ENCODE measurements at regions not wholly inside any gene's neighbourhood (a gene's known extent, or its start where the extent isn't known, plus 50 kb on each side); places are given as distances from the start of the nearest gene placed in this dataset.
"Not testable (repeated sequence)": the region's sequence is repeated elsewhere in the genome, so short reads cannot be mapped to it uniquely, and the experiment has no call there.

DNA sequence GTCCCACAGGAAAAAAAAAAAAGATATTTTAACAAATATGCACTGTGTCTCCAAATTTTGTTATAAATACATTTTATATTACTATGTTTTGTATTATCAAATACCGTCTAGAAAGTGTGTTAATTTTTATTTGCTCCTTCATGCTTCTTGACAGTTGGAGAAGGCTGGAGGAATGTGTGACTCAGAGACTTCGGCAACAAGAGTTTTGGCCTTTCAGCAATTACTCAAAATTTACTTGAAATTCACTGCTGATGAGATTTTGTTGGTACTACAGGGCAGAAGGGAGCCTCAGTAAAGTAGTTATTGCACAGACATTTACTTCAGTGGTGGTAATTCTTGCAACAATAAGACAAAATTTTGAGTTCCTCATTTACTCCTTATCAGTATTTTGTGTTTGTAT lies 2164.0 kb downstream of the PCDH7 start:
- DNase-seq = no peak

DNA sequence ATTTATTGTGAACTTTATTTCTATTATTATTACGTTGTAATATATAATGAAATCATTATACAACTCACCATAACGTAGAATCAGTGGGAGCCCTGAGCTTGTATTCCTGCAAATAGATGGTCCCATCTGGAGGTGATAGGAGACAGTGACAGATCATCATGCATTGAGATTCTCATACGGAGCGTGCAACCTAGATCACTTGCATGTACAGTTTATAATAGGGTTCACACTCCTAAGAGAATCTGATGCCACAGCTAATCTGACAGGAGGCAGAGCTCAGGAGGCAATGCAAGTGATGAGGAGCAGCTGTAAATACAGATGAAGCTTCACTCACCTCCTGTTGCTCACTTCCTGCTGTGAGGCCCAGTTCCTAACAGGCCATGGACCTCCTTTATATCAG lies 2170.2 kb downstream of the PCDH7 start:
- no peak for DNase-seq

DNA sequence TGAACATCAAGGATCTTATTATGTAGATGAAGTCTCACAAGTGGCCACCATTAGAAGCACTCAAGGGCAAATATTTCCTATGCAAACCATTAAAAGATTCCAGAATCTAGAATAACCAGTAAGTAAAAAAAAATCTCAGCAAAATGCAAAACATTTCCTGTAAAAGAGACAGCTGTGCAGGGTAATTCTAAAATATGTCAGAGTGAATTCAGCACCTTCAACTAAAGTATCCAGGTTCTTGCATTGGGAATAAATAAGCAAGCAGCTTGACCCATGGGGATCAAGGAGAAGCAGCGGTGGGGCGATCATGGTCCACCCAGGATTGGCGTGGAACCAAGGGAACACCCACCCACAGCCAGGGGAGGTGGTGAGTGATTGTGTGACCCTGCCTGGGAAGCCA lies 2188.9 kb downstream of the PCDH7 start:
- no peak for DNase-seq

DNA sequence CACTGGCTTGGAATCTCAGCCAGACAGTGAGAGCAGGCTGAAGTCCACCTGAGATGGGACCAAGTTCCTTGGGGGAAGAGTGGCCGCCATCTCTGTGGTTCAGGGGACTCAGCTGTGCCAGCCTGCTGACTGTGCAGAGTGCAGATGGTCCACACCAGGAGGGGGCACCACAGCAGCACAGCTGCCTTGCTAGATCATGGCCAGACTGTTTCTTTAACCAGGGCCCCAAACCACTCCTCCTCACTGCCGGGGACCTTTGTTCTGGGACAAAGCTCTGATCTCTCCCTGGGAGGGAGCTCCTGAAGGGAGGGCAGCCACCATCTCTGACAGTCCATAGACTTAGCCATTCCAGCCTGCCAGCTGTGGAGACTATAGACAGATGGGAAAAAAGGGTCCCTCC lies 2189.6 kb downstream of the PCDH7 start:
- no peak for DNase-seq

DNA sequence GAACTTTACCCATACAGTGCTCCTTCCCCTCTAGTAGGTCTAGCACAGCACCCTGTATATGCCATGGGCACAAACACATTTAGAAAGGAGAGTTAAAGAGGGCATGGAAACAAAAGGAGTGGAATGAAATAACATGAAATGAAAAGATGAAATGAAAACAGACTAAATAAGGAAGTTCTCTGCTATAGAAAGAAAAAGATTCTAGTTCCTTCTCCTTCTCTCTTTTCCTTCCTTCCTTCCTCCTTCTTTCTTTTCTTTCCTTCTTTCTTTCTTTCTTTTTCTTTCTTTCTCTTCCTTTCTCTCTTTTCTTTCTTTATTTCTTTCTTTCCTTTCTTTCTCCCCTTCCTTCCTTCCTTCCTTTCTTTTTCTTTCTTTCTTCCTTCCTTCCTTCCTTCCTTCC lies 2197.4 kb downstream of the PCDH7 start:
- DNase-seq = no peak

DNA sequence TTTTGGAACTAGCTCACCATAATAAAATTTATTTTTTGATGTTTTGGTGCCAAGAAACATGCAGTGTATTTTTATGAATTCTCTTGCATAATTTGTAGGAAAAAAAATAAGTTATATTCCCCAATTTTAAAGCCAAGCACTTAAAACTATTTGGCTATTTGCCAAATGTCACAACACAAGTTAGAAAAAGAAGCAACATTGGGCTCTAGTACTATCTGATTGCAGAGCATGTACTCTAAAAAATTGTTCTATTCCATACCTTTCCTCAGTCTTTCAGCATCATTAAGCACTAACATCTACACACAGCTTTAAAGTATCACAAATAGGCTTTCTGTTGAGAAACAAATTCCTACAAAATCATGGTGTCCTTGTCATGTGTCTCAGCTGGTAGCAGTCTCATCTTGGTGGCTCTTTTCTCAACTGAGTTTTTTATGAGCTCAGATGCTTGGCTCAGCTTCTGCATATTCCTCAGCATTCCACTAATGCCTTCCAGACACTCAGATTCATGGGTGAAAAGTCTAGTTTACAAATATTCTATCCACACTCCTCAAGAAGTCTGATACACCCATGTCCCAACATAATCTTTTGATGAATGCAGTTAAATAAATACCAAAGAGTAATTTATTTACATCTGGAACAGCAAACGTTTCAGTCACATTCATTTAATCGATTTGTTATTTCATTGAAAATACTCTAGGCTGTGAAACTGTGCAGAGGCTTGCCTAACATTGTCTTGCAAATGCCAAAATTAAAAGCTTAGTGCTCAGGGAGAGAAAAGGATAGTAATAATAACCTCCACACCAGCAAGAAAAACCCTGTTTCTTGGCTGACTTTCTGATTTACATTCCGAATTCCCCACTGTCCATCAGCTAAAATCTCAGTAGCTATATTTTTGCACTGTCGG lies 2209.9 kb downstream of the PCDH7 start:
- DNase-seq = peak; percentile 82

DNA sequence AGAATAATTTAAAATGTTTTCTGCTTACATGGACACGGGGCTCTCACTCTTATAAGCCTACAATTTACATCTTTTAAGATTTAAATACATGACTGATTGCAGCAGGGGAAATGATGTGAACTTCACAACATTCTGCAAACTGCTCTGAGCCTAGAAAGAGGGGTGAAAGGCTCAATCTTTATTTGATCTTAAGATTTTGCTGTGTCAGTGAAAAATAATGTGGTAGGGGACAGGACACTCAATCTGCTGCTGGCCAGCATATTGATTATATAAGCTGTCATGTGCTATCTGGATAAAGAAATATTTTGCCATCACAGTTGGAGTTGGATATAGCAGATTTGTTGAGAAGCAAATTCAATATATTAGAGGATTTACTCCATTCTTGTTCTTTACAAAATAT lies 2210.5 kb downstream of the PCDH7 start:
- DNase-seq = no peak

DNA sequence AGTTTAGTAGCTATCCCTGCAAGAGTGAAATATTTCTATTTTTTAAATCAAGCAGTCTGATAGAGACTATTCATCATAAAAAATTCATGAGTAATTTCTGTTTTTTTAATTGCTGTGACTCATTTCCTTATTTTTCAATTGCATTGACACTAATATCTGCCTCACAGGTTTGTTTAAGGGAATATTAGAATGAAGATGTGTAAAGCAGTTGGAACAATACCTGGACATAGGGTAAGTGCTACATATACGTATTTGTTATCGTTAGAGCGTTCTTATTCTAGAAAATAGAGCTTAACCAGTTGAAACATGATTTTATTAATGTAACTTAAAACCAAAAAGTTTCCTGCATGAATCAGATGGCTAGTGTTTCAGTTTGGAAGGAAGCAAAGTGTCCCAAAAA lies 2211.3 kb downstream of the PCDH7 start:
- no peak for DNase-seq

DNA sequence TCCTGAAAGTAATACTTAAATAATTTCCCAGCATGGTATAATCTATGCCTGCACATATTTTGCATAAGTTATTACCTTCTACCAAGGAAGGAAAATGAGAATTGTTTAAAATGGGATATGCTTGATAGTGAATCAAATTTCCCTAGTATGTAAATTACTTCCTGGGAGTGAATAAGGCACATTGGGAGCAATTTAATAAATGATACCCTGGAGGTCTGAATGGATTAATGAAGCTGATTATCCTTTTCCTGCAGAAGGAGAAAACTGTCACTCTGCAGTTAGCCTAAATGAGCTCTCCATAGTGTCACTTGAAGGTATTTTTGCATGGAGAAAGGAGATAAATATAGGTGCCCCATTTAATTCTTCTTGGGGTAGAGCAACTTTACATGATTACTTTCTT lies 2212.0 kb downstream of the PCDH7 start:
- DNase-seq = no peak

DNA sequence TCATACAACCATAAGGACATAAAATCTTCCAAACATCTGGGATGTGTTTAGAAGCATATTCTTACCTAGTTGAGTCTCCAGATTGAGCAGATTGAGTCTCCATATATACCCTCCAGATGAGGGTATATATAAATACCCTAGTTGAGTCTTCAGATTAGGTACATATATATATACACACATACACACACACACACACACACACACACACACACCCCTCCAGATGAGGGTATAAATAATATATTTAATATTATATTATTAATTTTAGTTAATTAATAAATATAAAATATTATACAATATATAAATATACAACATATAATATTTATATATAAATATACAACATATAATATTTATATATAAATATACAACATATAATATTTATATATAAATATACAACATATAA lies 2219.1 kb downstream of the PCDH7 start:
- DNase-seq = not testable (repeated sequence)

DNA sequence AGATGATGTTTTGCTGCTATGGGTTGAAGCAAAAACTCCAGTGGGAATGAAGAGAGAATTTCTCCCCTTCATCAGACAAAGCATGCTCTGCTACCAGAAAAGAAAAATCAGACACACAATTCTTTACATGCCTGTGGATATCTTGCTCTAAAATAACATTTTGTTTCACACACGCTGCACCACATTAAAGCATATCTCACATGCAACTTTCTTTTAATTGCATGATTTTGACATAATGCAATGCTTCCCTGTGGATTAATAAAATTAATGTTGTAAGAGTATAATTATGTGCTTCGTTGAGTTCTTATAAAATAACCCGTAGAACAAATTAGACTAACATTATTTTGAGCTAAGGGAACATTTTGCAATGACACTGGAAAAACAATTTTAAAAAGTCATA lies 2230.7 kb downstream of the PCDH7 start:
- no peak for DNase-seq

DNA sequence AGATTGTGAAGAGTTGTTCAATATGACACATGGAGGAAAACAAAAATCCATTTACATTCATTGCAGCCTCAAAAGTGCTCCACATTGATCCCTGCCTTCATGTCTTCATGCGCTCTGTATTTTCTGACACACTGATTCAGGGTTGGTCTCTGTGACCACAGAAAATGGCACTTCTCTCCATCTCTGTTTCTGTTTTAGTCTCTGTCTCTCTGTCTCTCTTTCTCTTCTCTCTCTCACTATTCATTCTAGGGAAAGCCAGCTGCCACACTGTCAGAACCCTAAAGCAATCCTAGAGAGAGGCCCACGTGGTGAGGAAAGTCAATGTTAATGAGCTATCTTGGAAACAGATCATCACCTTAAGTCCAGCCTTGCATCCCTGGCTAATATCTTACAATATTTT lies 2238.4 kb downstream of the PCDH7 start:
- DNase-seq = no peak

DNA sequence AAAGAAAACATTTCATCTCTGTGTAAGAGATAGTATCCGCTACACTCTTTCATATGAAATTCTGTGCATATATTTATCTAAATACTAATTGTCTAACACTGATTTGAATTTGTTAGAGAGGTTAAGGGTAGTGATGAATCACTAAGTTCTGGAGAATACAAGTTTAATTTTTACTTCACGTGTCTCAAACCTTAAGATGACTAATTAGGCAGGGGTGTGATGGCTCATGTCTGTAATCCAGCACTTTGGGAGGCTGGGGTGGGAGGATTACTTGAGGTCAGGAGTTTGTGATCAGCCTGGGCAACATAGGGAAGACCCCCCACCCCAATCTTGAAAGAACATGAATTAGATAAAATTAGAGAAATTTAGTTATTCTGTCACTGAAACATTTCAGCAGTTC lies 2241.9 kb downstream of the PCDH7 start:
- DNase-seq = no peak

DNA sequence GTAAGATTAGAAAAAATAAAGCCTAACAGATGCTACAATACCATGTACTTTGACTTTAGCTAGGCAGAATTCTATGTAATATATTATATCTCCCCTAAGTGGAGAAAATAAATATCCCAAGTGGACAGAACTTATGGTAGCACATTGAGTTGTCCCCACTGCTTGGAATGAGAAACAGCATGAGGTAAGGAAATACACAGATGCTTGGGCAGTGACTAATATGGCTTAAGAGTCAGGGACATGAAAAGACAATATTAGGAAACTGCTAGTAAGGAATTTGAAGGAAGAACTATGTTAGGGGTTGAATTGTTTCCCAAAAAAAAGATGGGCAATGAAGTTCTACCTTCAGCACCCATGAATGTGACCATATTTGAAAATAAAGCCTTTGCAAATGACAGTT lies 2265.1 kb downstream of the PCDH7 start:
- no peak for DNase-seq

DNA sequence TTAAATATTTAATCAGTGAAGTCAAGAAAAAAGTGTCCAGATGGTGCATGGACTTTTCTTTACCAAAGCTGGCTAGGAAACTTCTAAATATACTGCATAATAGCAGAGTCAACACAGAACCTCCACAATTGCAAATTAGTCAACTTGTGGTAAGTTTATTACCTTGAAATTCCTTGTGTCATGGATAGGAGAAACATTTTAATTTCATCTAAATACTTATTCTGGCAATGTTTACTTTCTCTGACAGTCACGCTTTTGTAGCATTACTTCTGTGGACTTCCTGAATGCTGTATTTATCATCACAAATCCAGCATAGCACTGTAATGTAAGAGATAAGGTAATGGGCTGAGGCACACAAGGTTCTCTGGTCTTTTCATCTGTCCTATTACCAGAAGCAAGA lies 2266.1 kb downstream of the PCDH7 start:
- DNase-seq = no peak

DNA sequence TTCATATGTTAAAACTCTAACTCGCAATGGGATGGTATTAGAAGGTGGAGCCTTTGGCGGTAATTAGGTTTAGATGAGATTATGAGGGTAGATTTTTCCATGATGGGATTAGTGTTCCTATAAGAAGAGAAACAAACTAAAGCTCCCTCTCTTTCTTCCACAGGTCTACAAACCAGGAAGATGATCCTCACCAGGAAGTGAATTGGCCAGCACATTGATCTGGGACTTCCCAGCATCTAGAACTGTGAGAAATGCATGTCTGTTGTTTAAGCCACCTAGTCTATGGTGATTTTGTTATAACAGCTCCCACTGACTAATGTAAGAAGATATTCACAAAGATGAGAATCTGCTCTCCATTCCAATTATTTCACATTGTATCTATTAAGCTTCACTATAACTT lies 2266.9 kb downstream of the PCDH7 start:
- DNase-seq = no peak

DNA sequence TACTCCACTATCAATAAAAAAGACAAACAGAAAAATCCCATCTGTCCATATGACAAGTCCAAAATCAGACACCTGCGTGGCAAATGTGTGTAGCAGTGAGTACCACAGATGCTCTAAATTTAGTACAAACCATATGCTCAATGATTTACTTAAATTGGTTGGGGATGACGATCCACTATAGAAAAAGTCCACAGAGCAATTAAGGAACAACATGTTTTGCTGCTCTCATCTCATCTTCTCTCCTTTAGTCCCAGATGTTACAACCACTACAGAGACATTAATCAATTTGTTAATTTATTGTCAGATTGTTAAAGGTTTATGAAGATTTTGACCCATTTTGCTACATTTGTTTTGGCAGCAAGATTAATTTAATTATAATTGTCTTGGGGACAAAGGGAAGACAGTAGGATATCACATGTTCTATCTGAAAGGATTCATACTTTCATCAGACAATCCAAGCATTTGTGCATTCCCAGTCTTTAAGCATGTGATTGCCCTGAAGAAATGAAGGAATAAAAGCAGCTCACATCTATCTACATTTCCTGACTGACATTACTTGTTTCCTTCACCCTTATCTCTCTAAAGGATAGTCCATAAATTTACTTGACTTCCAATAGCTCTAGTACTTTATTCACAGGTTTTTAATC lies 2268.1 kb downstream of the PCDH7 start:
- no peak for DNase-seq

DNA sequence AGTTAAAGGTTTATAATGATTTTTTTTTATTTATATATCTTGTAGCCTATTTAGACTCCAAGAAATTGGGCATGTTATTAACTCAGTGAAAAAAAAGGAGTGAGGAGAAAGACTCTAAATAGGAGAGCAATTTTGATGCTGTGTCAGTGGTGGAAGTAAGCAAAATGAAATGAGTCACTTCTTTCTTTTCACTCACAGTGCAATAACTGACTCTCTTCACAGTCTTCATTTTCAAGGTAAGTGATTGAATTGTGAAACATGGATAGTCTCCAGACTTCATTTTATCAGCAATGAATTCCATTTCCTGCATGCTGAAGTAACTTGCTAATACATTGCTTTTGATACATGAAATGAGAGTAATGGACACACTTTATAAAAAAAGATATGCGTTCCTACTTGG lies 2271.5 kb downstream of the PCDH7 start:
- DNase-seq = no peak

DNA sequence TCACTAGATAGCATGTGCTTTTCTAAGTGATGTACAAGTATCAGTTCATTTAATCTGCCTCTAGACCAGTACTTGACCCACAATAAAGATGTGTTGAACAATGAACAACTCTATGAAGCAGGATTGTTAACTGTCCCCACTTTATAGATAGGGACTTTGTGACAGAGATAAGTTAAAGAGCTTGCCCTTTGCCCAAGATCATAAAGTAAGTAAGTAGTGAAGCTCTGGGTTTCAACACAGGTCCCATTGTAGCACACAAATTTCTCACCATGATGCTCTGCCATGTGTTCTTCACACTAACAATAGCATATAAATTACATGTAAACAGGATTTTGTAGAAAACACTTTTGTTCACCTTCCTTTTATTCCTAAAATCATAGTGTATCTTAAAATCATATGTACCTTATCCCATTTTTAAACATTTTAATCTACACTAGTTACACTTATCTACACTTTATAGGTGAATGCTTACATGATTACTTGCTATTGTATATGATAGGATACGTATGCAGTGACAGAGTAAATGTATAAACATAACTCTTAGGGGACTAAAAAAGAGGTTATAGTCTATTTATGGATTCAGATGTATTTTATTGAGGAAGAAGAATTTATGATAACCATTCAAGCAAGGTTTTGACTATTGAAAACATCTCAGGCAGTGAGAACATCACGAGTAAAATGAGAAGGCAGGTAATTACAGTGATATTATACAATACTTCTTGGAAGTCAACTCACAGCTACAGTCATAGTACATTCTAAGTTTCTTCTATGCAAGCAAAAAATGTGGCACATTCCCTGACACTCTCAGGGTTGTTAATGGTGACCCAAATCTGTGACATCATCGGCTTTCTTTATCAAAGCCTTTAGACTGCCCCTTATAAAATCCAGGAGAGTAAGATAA lies 2275.1 kb downstream of the PCDH7 start:
- no peak for DNase-seq

DNA sequence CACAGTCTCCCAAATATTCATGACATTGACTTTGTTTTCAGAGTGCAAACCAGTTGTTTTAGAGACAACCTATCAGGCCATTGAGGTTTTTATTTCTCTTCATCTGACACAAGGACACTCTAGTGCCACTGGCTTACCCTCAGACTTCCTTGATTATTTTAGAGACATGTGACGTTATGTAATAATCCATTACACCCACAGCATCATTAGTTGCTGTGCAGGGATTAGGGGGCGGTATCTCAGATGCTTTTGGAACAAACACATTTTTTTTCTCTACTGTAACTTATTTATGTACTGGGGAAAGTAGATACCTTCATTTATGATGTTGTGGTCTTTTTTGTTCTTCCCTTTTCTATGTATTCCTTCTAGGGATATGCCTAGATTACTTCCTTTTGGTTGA lies 2293.1 kb downstream of the PCDH7 start:
- DNase-seq = no peak

DNA sequence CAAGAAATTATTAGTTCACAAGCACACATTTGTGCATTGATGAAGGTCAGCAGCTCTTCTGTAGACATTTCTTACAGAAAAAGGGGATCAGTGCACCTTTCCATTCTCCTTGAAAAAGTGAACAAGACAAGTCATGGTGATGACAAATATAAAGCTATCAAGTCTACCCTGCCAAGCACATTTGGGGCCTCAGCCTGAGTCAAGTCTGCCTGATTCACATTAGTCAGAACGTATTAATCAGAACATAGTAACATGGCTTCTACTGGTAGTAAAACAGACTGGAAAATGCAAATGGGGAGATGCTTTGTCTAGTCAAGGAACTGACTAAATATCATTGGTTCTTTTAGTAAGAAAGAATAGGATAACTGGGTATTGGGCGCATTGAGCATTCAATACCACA lies 2305.1 kb downstream of the PCDH7 start:
- no peak for DNase-seq

DNA sequence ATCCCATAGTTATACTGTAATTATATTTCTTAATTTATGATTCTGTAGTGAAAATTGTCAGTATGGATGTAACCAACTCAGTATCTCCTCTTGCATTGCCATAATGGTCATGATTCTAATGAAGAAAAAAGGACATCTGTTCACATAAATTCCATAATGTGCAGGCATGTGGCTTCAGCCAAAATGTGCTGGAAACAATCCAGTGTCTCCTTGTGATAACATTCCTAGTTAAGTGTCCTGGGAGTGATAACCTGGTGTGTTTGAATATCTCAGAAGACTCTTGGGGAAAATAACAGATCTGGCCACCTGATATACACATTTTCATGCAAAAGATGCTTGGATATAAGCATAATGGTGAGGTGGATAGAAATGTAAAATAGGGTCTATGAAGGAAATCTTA lies 2309.8 kb downstream of the PCDH7 start:
- no peak for DNase-seq

DNA sequence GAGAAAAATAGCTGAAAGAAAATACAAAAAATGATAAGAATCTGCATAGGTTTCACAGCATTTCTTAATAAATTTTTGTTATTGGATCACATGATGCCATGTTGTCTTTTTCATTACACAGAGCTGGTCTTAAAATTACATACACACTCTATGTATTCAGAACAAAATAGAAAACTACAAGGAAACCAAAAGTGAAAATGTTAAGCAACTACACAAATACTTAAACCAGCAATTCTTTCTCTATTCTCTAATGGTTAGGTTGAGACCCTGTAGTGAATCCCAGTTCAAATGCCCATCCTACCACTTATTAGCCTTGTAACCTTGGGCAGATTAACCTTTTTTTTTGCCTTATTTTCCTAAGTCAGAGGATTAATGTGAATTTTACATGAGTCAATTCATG lies 2311.2 kb downstream of the PCDH7 start:
- DNase-seq = no peak

All from skin of body (tissue), 1 donor.